WI38 (cell line): ENCODE measurements at regions not wholly inside any gene's neighbourhood (a gene's known extent, or its start where the extent isn't known, plus 50 kb on each side); places are given as distances from the start of the nearest gene placed in this dataset.

Experiments used
- H3K4me3 ChIP-seq: 2 replicates; pipeline ENCODE4 v1.5.1; 2011; ENCODE audit warnings: low read depth, mild to moderate bottlenecking, control low read depth, low read length
- CTCF ChIP-seq: IDR thresholded peaks from 2 replicates; pipeline ENCODE4 v1.5.1; 2012; ENCODE audit warnings: low read depth, mild to moderate bottlenecking, control low read depth, low read length

GRCh38 chr13:65965501-65965900 lies 1264.6 kb downstream of the PCDH9 start:
- TF ChIP-seq CTCF: no peak
- H3K4me3 ChIP-seq: no peak overlapping the region

- no peak overlapping the region for H3K4me3 ChIP-seq
- no peak for TF ChIP-seq CTCF
These were observed 1265.5 kb downstream of the PCDH9 start for GRCh38 chr13:65964672-65965071.

DNA sequence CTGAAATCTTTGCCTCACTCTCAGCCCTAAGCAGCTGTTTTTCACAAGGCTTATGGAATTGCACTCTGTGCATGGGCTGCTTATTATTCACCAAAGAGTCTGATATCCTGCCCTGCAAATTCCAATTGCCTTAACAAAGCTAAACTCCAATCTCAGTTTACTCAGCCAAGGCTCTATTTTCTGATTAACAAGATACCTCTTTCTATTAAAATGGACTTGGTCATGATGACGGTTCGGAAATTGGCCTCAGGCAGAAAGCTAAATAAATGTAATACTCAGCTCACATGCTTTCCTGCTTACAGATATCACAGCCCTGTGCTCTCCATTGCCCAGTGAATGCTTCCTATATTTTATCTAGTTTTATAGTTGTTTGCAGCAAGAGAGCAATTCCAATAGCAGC lies 1270.8 kb downstream of the PCDH9 start:
- TF ChIP-seq CTCF: no peak

GRCh38 chr13:65946387-65946786 lies 1283.7 kb downstream of the PCDH9 start:
- H3K4me3 ChIP-seq: no peak overlapping the region
- no peak for TF ChIP-seq CTCF

More for the DNA sequence above, 1270.8 kb downstream of the PCDH9 start:
- H3K4me3 ChIP-seq: no peak overlapping the region

DNA sequence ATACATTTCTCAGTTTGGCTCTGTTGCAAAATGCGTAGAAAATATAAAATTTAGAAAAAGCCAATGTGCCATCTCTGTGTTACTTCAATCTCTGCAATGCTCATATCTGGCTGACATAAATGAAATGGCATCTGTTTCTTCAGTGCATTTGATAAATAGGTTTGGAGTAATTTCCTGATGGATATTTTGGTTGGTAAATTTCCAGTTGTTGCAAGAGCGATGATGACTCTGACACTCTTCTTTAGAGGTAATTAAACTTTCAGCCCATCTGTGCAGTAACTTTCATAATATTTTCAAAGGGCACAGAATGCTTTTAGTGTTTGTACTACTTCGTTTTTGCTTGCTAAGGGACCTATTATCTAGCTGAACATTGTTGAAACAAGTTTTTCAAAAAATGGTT lies 1286.4 kb downstream of the PCDH9 start:
- no peak for TF ChIP-seq CTCF

DNA sequence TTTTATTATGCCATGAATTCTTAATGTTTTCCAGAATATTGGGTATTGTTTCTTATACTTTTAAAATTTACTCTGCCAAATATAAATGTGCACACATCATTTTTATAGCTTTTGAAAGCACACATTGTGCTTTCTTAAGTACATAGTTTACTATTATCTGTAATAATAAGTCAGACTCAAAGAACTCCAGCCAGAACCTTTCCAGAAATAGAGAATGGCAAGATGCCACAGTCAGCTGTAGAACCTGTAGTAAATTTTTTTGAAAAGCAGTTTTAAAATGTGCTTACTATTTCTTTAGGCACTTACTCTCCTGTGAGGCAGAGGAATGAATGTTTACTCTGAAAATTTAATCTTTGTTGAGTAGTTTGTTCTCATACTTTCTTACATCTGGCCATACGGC lies 1287.1 kb downstream of the PCDH9 start:
- no peak for TF ChIP-seq CTCF
- H3K4me3 ChIP-seq: no peak overlapping the region

More for the DNA sequence above, 1286.4 kb downstream of the PCDH9 start:
- H3K4me3 ChIP-seq: no peak overlapping the region

DNA sequence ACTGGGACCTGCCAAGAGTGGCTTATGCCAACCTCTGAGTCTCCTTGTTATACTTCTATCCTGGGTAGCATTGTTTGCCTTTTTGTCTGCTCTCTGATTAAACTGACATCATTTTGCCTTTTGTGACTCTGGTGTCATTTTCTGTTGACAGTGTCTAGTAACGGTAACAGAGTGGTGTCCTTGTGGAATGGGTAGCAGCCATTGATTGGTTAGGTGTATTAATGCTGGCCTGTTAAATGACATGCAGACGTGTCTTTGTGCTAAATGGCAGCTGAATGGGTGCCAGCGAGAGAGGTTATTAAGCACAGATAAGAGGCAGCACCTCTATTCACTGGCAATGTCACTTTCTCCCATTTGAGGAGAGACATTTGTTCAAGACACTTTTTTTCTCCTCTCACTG lies 1289.4 kb downstream of the PCDH9 start:
- no peak overlapping the region for H3K4me3 ChIP-seq
- TF ChIP-seq CTCF: no peak
